HL-60/S4 treated with phorbol 12-myristate 13-acetate at 8.2 ng/mL for 4 days and 3 days (cell line): ENCODE measurements at regions not wholly inside any gene's neighbourhood (a gene's known extent, or its start where the extent isn't known, plus 50 kb on each side); places are given as distances from the start of the nearest gene placed in this dataset.

Experiments used
- in situ Hi-C: fragments of 300-500 bp; cut with MboI; formaldehyde crosslinking; loops from 2 replicates; pipeline ENCODE4 v1.15.0; 2022; ENCODE audit warnings: low sequenced_read_pairs

DNA sequence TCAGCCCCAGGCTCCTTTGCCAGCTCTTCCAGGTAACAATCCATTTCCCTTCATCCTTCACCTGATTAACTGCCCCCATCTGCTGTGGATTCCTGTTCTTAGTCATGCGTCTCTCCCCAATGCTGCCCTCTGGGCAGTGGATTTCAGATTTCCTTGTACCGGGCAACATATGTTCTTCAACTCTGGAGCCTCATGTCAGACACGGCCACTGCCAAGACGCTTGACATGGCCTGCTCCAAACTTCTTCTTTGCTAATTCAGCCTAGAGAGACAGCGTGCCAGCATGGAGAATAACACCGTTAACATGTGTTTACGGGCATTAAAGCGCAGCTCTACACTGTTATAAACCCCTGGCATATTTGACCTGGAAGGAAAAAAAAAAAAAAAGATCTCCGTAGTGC is 1035.1 kb upstream of the NR2F2 start:
- in situ Hi-C loops, result no loop called here

GRCh38 chr15:95295896-95296625 is 1034.4 kb upstream of the NR2F2 start:
- in situ Hi-C loops, result no loop called here

GRCh38 chr15:95296643-95297042 is 1033.9 kb upstream of the NR2F2 start:
- in situ Hi-C loops, result no loop called here

DNA sequence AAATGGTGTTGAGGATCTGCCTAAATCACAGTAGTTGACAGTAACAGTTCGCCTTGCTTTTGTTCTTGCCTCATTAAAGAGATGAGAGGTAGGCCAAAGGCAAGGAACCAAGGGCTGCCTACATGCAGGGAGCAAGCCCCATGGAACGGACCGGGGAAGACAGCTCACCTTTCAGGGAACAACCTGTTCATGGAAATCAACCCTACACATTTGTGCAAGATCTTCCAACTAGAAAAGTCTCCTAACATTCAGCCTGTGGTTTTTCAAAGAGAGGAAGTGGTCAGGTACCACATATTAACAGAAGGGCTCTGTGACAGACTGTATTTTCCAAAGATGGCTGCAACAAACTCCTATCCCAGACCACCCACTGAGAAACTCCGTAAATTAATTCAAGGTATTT is 1031.8 kb upstream of the NR2F2 start:
- in situ Hi-C loops, result no loop called here

GRCh38 chr15:95300958-95301357 is 1029.5 kb upstream of the NR2F2 start:
- in situ Hi-C loops, result no loop called here

DNA sequence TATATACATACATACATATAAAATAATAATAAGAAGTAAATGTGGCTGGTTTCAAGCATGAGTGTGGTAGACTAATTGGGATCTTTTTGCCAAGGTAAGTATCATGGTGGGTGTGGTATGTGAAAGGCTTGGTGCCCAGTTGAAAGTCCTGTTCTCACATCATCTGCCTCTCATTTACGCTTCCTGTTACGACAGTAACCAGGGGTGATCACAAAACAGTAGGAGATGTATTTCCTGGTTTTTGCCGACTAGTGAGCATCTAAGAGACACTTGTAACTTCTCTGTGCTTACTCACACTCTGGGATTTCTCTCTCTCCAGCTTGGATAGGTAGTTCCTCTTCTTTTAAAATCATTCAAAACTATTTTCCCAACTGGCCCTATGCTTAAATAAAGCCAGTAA is 1028.3 kb upstream of the NR2F2 start:
- in situ Hi-C loops, result no loop called here

GRCh38 chr15:95302809-95303208 is 1027.7 kb upstream of the NR2F2 start:
- in situ Hi-C loops, result no loop called here

GRCh38 chr15:95303713-95304112 is 1026.8 kb upstream of the NR2F2 start:
- in situ Hi-C loops, result no loop called here

DNA sequence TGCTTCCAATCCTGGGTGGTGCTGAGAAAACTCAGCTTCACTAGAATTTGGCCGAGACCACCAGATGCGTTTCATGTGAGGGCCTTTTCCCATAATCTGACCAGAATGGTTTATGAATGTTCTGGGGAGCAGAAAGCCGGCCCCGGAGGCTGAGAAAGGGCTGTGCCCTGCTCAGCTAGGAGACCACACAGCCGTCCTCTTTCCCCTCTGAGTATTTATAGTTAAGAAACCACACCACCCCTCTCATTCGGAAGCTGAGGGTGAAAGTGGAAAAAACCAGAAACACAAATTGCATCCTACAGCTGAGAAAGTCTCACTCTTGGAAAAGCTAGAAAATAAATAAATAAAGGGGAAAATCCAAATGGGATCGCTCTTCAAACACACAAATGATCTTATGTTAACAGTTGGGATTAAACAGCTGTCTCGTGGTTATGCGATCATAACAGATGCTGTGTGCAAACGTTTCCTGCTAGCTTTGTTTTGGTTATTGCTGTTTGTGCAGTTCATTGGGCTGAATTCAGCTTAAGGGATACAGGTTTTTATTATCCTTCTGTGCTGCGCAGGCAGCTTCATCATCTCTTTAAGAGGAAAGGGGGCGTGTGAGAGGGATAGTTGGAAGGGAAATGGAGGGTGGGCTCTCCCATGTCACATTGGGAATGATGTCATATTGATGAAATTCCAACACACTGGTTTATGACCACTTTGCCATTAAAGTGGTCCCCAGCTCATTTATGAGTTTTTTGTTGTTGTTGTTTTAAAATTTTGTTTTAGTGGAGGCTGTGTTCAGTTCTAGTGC is 1026.2 kb upstream of the NR2F2 start:
- in situ Hi-C loops, result no loop called here

- in situ Hi-C loops, result no loop called here
Measured at GRCh38 chr15:95304947-95305400, 1025.5 kb upstream of the NR2F2 start.

GRCh38 chr15:95307115-95307514 is 1023.4 kb upstream of the NR2F2 start:
- in situ Hi-C loops, result no loop called here

DNA sequence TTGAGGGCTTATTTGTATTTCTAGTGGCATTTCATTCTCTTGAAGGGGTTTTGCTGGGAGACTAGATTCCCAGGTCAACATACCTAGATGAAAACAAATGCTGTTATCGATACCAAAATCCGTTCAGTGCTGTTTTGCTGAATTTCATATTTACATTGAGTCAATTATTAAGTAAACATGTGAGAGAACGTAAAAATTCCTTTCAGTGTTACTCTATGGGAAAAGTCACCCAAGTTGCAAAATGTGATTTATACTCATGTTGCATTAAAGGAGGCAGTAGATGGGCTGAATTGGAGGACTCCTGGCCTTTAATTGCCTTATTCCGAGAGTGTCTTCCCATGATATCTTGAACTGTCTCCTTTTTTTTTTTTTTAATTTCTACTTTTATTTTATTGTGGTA is 1011.3 kb upstream of the NR2F2 start:
- in situ Hi-C loops, result no loop called here

DNA sequence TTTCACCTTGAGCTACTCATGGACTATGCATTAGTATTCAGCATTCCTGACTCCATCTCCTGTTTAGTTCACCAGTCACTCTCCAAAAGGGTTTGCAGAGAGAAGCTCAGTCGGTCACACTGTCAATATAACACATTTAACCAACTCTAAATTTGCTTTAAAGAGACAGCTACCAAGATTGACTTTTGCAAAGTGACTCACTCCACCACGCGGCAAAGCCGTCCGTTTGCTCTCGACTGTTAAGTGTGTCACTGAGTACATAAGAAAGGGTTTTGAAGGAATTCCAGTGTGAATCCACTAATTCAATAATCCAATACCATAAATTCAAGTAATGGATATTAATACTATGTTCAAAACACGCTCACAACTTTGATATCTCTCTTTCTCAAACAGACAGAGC is 1006.7 kb upstream of the NR2F2 start:
- in situ Hi-C loops, result no loop called here

DNA sequence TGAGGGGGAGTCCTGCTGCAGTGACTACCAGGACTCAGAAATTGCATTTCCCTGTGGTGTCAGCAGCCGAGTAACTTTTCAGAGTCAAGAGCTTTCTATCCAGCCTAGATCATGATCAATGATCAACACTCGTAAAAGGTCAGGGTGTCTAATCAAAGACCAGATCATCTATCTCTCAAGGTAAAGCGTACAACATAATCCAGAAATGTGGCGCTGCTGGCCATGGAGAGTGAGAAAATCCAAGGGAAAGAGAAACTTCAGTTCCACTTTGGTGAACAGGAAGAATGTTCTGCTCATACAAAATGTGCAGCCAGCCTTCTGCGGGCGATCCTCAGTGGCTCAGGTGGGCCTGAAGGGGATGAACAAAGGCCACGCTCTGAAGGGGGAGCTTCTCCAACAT is 1005.8 kb upstream of the NR2F2 start:
- in situ Hi-C loops, result no loop called here

- in situ Hi-C loops, result no loop called here
Measured at GRCh38 chr15:95325763-95326404, 1004.6 kb upstream of the NR2F2 start.

GRCh38 chr15:95326431-95327182 is 1003.9 kb upstream of the NR2F2 start:
- in situ Hi-C loops, result no loop called here

DNA sequence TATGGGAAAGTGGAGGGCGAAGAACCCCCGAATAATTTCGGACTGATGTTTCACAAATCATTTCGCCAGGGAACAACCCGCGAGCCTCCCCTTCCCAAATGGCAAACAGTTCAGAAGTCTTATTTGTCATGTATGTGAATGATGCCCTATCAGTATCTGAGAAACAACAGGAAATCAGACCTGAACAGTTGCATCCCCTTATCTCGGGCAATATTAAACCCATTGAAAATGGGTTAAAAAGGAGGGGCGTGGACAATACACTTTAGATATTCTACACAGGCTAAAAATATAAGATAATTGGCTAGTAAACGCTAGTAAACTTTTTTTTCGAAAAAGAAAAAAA is 1003.3 kb upstream of the NR2F2 start:
- in situ Hi-C loops, result no loop called here

DNA sequence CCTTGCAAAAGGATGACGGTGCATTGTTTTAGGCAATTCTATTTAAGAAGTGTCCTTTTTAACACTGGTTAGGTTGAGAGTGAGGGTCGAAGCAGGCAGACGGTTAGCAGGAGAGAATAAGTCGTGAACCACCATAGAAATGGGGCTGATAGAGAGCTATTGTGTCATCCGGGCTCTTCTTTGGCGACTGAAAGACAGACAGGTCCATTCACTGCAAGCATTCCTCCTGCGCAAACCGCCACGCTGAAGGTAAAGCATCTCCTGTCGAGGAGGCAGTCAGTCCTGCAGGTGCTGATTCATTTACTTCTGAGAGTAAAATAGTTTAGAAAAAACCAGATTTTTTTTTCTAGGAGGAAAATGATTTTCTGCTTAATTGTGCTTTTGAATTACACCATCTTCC is 1002.8 kb upstream of the NR2F2 start:
- in situ Hi-C loops, result no loop called here

GRCh38 chr15:95328559-95328958 is 1001.9 kb upstream of the NR2F2 start:
- in situ Hi-C loops, result no loop called here

DNA sequence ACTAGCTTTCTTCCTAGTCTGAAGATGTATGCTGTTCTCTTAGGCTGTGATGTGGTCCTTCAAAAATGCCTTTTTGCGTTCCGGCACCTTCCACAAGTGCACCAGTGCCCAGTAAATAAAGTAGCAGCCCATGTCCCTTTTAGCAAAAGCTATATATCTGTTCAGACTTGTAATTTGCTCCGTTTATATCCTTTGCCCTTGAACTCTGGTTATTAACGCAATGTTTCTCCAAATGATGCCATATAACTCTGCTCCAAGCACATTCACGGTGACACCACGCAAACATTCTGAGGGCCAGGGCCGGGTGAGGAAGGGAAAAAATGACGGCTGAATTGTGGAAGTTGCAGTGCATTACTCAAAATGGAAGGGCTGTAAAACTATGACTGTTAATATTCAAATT is 1001.1 kb upstream of the NR2F2 start:
- in situ Hi-C loops, result no loop called here

GRCh38 chr15:95341686-95342085 is 988.8 kb upstream of the NR2F2 start:
- in situ Hi-C loops, result no loop called here
